Ascending aorta (tissue), 2 donors: ENCODE measurements at regions not wholly inside any gene's neighbourhood (a gene's known extent, or its start where the extent isn't known, plus 50 kb on each side); places are given as distances from the start of the nearest gene placed in this dataset.

ENCODE experiments used
- DNase-seq, 2 donors: peaks; one replicate each; pipeline ENCODE4 v3.0.0-alpha.2; 2019; ENCODE audit warnings: low spot score in 2 of 2
- H3K27ac ChIP-seq, 2 donors: fragments of 200-600 bp; sonication (generic); one replicate each; pipeline ENCODE4 v1.5.1; 2016 to 2017; ENCODE audit warnings: mild to moderate bottlenecking in 1 of 2
- H3K27me3 ChIP-seq: fragments of 200-600 bp; sonication (generic); one replicate; pipeline ENCODE4 v1.5.1; 2017
- H3K36me3 ChIP-seq, 2 donors: fragments of 200-600 bp; sonication (generic); one replicate each; pipeline ENCODE4 v1.5.1; 2016
- H3K4me1 ChIP-seq, 2 donors: fragments of 200-600 bp; sonication (generic); one replicate each; pipeline ENCODE4 v1.5.1; 2016 to 2017; ENCODE audit warnings: mild to moderate bottlenecking in 1 of 2
- H3K4me3 ChIP-seq, 2 donors: fragments of 200-600 bp; sonication (generic); one replicate each; pipeline ENCODE4 v1.5.1; 2016 to 2017; ENCODE audit warnings: mild to moderate bottlenecking in 1 of 2
- H3K9me3 ChIP-seq, 2 donors: fragments of 200-600 bp; sonication (generic); one replicate each; pipeline ENCODE4 v1.5.1; 2016
- intact Hi-C: fragments of 100-400 bp; cut with DNase I; formaldehyde crosslinking; loops from one replicate; pipeline ENCODE4 v1.15.1; 2023
- TF ChIP-seq, protein P1 (sequence below), 3 experiments: fragments of 200-600 bp in 2 of 3; fragments of 450-650 bp in 1 of 3; sonication (generic) in 2 of 3; IDR thresholded peaks; one replicate each; pipeline ENCODE4 v1.5.1; 2016 to 2019; ENCODE audit warnings: antibody characterized with exemption in 3 of 3, mild to moderate bottlenecking in 1 of 3, moderate library complexity in 1 of 3

DNA sequence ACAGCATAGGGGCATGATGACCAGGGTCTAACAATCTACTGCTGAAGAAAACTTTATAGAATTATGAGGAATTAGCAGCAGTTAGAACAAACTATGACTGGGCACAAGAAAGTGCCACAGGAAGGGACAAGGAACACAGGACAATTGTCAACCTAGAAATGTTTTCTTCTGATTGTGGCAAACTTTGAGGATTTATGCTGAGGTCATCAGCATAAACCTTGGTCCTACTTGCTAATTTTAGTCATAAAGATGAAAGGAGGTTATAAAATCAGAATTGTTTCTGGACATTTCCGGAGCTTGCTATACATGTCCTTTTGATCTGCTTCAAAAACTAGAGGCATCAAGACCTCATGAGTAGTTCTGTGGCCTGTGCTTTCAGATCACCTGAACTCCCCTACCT, 446.6 kb upstream of the THBS1 start:
- TF ChIP-seq, protein P1, sequence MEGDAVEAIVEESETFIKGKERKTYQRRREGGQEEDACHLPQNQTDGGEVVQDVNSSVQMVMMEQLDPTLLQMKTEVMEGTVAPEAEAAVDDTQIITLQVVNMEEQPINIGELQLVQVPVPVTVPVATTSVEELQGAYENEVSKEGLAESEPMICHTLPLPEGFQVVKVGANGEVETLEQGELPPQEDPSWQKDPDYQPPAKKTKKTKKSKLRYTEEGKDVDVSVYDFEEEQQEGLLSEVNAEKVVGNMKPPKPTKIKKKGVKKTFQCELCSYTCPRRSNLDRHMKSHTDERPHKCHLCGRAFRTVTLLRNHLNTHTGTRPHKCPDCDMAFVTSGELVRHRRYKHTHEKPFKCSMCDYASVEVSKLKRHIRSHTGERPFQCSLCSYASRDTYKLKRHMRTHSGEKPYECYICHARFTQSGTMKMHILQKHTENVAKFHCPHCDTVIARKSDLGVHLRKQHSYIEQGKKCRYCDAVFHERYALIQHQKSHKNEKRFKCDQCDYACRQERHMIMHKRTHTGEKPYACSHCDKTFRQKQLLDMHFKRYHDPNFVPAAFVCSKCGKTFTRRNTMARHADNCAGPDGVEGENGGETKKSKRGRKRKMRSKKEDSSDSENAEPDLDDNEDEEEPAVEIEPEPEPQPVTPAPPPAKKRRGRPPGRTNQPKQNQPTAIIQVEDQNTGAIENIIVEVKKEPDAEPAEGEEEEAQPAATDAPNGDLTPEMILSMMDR (IDR thresholded peaks at IDR 0.05): no peak
- Histone ChIP-seq H3K27ac (no peak overlapping the region), H3K36me3 (no peaks in the 10 kb centered on the region), H3K4me1 (peaks cover 0 to 3% of the 10 kb centered on the region in 2 donors), H3K9me3 (no peaks in the 10 kb centered on the region), H3K27me3 (no peaks in the 10 kb centered on the region), H3K4me3 (no peak overlapping the region)
- no peak for DNase-seq
- intact Hi-C loops: loop anchor here (10.0 kb wide), 1 partner anchor 441 kb away; no protein-coding TSS in a partner anchor

DNA sequence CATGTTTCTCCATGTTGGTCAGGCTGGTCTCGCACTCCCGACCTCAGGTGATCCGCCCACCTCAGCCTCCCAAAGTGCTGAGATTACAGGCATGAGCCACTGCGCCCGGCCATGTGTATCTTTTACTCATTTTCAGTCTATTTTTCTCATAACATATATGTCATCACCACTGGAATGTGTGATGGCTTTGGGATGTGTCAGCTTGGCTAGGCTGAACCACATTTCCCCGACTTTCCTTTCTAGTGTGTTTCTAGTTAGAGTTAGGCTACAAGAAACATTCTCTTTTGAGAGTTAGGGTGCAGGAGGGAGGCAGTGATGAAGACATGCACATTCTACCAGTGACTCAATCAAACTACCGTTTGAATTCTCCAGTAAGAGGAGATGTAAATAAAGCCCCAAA, 444.9 kb upstream of the THBS1 start:
- intact Hi-C loops: loop anchor here (10.0 kb wide), 1 partner anchor 439 kb away; no protein-coding TSS in a partner anchor
- Histone ChIP-seq H3K4me1 (peaks cover 0 to 3% of the 10 kb centered on the region in 2 donors), H3K27me3 (no peaks in the 10 kb centered on the region), H3K4me3 (no peak overlapping the region), H3K9me3 (no peaks in the 10 kb centered on the region), H3K27ac (no peak overlapping the region), H3K36me3 (no peaks in the 10 kb centered on the region)
- no peak for DNase-seq
- TF ChIP-seq, protein P1 (IDR thresholded peaks at IDR 0.05): no peak

DNA sequence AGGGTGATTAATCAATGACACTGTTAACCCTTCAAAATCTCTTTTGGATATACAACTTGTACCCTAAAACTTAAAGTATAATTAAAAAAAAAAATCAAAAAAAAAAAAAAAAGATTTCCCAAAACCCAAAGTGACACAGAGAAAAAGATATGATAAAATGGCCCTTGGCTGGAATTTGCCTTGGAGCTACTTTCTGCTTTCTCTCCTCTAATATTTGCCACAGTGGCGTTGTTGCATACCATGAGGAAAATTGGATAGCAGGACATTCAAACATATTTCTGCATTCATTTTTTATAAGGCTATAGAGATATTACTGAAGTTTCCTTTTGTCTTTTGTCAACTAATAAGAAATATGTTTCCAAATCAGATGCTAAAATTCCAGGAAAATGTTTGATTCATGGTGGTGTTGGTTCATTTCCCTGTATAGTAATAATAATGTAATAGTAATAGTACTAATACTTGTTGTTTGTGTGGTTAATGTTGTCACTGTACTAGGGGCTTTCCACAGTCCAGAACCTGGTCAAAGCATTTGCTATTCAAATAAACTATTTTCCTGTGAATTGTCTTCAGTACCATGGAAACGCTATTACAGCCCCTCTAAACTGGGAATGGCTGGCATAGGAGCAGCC, 441.3 kb upstream of the THBS1 start:
- Histone ChIP-seq H3K9me3 (no peaks in the 10 kb centered on the region), H3K36me3 (no peaks in the 10 kb centered on the region), H3K27me3 (no peaks in the 10 kb centered on the region), H3K4me3 (no peak overlapping the region), H3K27ac (no peak overlapping the region), H3K4me1 (no peaks in the 10 kb centered on the region)
- no peak for DNase-seq
- TF ChIP-seq, protein P1 (IDR thresholded peaks at IDR 0.05): no peak
- intact Hi-C loops: loop anchor here (10.0 kb wide), 1 partner anchor 435 kb away; no protein-coding TSS in a partner anchor

DNA sequence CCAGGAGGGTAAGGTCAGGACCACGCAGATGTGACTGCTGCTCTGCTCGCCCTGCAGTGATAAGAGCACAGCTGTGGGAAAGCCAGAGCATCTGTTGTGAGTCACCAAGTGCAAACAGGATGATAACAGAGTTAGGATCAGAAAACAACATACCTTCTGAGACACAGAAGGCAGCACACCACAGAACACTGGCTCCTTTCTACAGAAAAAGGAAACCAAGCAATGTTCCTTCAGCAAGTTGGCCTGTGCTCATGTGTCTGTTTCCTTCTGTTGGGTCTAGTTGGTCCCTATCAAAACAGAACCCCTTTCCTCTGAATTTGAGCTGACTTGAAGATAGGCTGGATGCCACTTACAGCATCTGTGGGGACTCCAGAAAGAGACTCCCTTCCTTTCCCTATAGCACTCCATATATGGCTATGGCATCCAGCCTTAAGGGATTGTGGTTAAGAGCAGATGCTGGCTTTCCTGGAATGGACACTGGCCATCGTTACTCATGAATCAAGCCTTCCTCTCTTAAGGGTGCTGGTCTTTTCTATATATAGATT, 440.7 kb upstream of the THBS1 start:
- H3K27ac ChIP-seq: no peak overlapping the region
- DNase-seq: no peak
- peaks cover 0 to 2% of the 10 kb centered on the region in 2 donors for H3K4me1 ChIP-seq
- no peak overlapping the region for H3K4me3 ChIP-seq
- H3K27me3 ChIP-seq: no peaks in the 10 kb centered on the region
- TF ChIP-seq, protein P1 (IDR thresholded peaks at IDR 0.05): no peak
- no peaks in the 10 kb centered on the region for H3K36me3 ChIP-seq
- intact Hi-C loops: no loop called here
- no peaks in the 10 kb centered on the region for H3K9me3 ChIP-seq

DNA sequence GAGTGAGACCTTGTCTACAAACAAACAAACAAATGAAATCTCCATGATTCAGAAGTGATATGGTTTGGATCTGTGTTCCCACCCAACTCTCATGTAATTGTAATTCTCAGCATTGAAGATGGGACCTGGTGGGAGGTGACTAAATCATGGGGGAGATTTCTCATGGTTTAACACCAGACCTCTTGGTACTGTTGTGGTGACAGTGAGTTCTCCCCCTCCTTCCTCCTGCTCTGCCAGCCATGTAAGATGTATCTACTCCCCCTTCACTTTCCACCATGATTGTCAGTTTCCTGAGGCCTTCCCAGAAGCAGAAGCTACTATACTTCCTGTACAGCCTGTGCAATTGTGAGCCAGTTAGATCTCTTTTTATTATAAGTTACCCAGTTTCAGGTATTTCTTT, 438.4 kb upstream of the THBS1 start:
- intact Hi-C loops: no loop called here

More for the DNA sequence above, 438.4 kb upstream of the THBS1 start:
- Histone ChIP-seq H3K9me3 (no peaks in the 10 kb centered on the region), H3K27me3 (no peaks in the 10 kb centered on the region), H3K36me3 (no peaks in the 10 kb centered on the region), H3K27ac (no peak overlapping the region), H3K4me1 (peaks cover 0 to 2% of the 10 kb centered on the region in 2 donors), H3K4me3 (no peak overlapping the region)
- DNase-seq: no peak
- TF ChIP-seq, protein P1 (IDR thresholded peaks at IDR 0.05): no peak
